ENCODE measurements at regions not wholly inside any gene's neighbourhood (a gene's known extent, or its start where the extent isn't known, plus 50 kb on each side); places are given as distances from the start of the nearest gene placed in this dataset.

GRCh38 chrX:39536211-39536610 is 561.5 kb downstream of the BCOR start:
- FAIRE-seq (no peak), DNase-seq (ENCODE audit: insufficient read length, low spot score) (no peak)
- TF ChIP-seq POLR2A (IDR thresholded peaks at IDR 0.05; ENCODE audit: low read depth, low read length), result no peak

- DNase-seq (ENCODE audit: insufficient read length, low spot score), result no peak
- no peak for TF ChIP-seq POLR2A (IDR thresholded peaks at IDR 0.05; ENCODE audit: low read depth, low read length)
- FAIRE-seq, result no peak
Measured at GRCh38 chrX:39541881-39542280, 555.9 kb downstream of the BCOR start.

- FAIRE-seq (no peak), DNase-seq (ENCODE audit: insufficient read length, low spot score) (no peak)
- no peak for TF ChIP-seq POLR2A (IDR thresholded peaks at IDR 0.05; ENCODE audit: low read depth, low read length)
Measured at GRCh38 chrX:39542316-39542715, 555.4 kb downstream of the BCOR start.

GRCh38 chrX:39550795-39551361 is 546.9 kb downstream of the BCOR start:
- FAIRE-seq, result no peak
- no peak for TF ChIP-seq POLR2A (IDR thresholded peaks at IDR 0.05; ENCODE audit: low read depth, low read length)
- DNase-seq (ENCODE audit: insufficient read length, low spot score), result no peak

- TF ChIP-seq POLR2A (IDR thresholded peaks at IDR 0.05; ENCODE audit: low read depth, low read length), result no peak
- no peak for DNase-seq (ENCODE audit: insufficient read length, low spot score)
- FAIRE-seq, result no peak
Measured at GRCh38 chrX:39551762-39552161, 546.0 kb downstream of the BCOR start.

- FAIRE-seq (no peak), DNase-seq (ENCODE audit: insufficient read length, low spot score) (no peak)
- TF ChIP-seq POLR2A (IDR thresholded peaks at IDR 0.05; ENCODE audit: low read depth, low read length), result no peak
Measured at GRCh38 chrX:39555431-39555830, 542.3 kb downstream of the BCOR start.

- no peak for TF ChIP-seq POLR2A (IDR thresholded peaks at IDR 0.05; ENCODE audit: low read depth, low read length)
- FAIRE-seq (no peak), DNase-seq (ENCODE audit: insufficient read length, low spot score) (no peak)
Measured at GRCh38 chrX:39556056-39556455, 541.7 kb downstream of the BCOR start.

GRCh38 chrX:39559229-39559628 is 538.5 kb downstream of the BCOR start:
- no peak for TF ChIP-seq POLR2A (IDR thresholded peaks at IDR 0.05; ENCODE audit: low read depth, low read length)
- DNase-seq (ENCODE audit: insufficient read length, low spot score) (no peak), FAIRE-seq (no peak)

GRCh38 chrX:39560271-39560670 is 537.5 kb downstream of the BCOR start:
- DNase-seq (ENCODE audit: insufficient read length, low spot score) (no peak), FAIRE-seq (no peak)
- TF ChIP-seq POLR2A (IDR thresholded peaks at IDR 0.05; ENCODE audit: low read depth, low read length), result no peak

- FAIRE-seq (no peak), DNase-seq (ENCODE audit: insufficient read length, low spot score) (no peak)
- no peak for TF ChIP-seq POLR2A (IDR thresholded peaks at IDR 0.05; ENCODE audit: low read depth, low read length)
Measured at GRCh38 chrX:39563178-39563577, 534.6 kb downstream of the BCOR start.

- no peak for TF ChIP-seq POLR2A (IDR thresholded peaks at IDR 0.05; ENCODE audit: low read depth, low read length)
- DNase-seq (ENCODE audit: insufficient read length, low spot score) (no peak), FAIRE-seq (no peak)
Measured at GRCh38 chrX:39564751-39565150, 533.0 kb downstream of the BCOR start.

GRCh38 chrX:39574178-39574577 is 523.6 kb downstream of the BCOR start:
- DNase-seq (ENCODE audit: insufficient read length, low spot score) (no peak), FAIRE-seq (no peak)
- TF ChIP-seq POLR2A (IDR thresholded peaks at IDR 0.05; ENCODE audit: low read depth, low read length), result no peak

- DNase-seq (ENCODE audit: insufficient read length, low spot score) (no peak), FAIRE-seq (no peak)
- TF ChIP-seq POLR2A (IDR thresholded peaks at IDR 0.05; ENCODE audit: low read depth, low read length), result no peak
Measured at GRCh38 chrX:39576041-39576872, 521.5 kb downstream of the BCOR start.

- no peak for TF ChIP-seq POLR2A (IDR thresholded peaks at IDR 0.05; ENCODE audit: low read depth, low read length)
- DNase-seq (ENCODE audit: insufficient read length, low spot score) (no peak), FAIRE-seq (no peak)
Measured at GRCh38 chrX:39577206-39577984, 520.4 kb downstream of the BCOR start.
